B cell (primary cell): ENCODE measurements at regions not wholly inside any gene's neighbourhood (a gene's known extent, or its start where the extent isn't known, plus 50 kb on each side); places are given as distances from the start of the nearest gene placed in this dataset.

ENCODE experiments used
- ATAC-seq: fragments of 200-7000 bp; cut with Tn5 transposase; one replicate; pipeline ENCODE4 v1.10.0; 2021; ENCODE audit warnings: low read depth, mild to moderate bottlenecking, moderate number of reproducible peaks, moderate library complexity
- CTCF ChIA-PET: fragments of 350-600 bp; sonication (Branson Sonifier 250); formaldehyde crosslinking; loops from one replicate; lab custom pipeline; 2021; ENCODE audit warnings: antibody characterized with exemption, inconsistent platforms; lab: Charles Lee
- POLR2A ChIA-PET: fragments of 350-600 bp; sonication (Branson Sonifier 250); formaldehyde crosslinking; loops from one replicate; lab custom pipeline; 2021; ENCODE audit warnings: antibody characterized with exemption; lab: Charles Lee
- DNase-seq: peaks from one replicate; pipeline ENCODE4 v3.0.0; 2013
- H2AFZ ChIP-seq: 2 replicates; pipeline ENCODE4 v1.6.1; 2012; ENCODE audit warnings: mild to moderate bottlenecking, low read depth, low read length; ENCODE audit not compliant: insufficient read depth, poor library complexity, severe bottlenecking
- H3K27ac ChIP-seq, 2 donors: 1 replicate in 1 of 2; 2 replicates in 1 of 2; pipeline ENCODE4 v1.5.1; 2012 to 2013; ENCODE audit warnings: low read length in 2 of 2, mild to moderate bottlenecking in 2 of 2, moderate library complexity in 1 of 2
- H3K27me3 ChIP-seq, 4 experiments: fragments of 200-600 bp in 1 of 4; sonication (generic) in 1 of 4; replicated peaks in 1 of 4; 1 replicate in 2 of 4; 2 replicates in 2 of 4; pipeline versions ENCODE4 v1.6.1 to v1.7.0; 2013 to 2016; ENCODE audit warnings: low read length in 3 of 4, mild to moderate bottlenecking in 2 of 4, mixed read lengths in 1 of 4, moderate library complexity in 1 of 4; ENCODE audit not compliant: insufficient read depth in 4 of 4, control insufficient read depth in 3 of 4; ENCODE audit errors: control extremely low read depth in 1 of 4
- H3K36me3 ChIP-seq, 2 experiments: replicated peaks in 1 of 2; 1 replicate in 1 of 2; 2 replicates in 1 of 2; pipeline versions ENCODE4 v1.6.1 to v1.7.1; 2013; ENCODE audit warnings: low read length in 1 of 2; ENCODE audit not compliant: insufficient read depth in 2 of 2, control insufficient read depth in 1 of 2; ENCODE audit errors: control extremely low read depth in 1 of 2, extremely low read depth in 1 of 2
- H3K4me1 ChIP-seq, 2 donors: fragments of 200-600 bp in 1 of 2; sonication (generic) in 1 of 2; 1 replicate in 1 of 2; 2 replicates in 1 of 2; pipeline versions ENCODE4 v1.5.1 to v1.6.1; 2013 to 2017; ENCODE audit warnings: low read length in 2 of 2; ENCODE audit not compliant: control insufficient read depth in 2 of 2, insufficient read depth in 2 of 2
- H3K4me2 ChIP-seq: replicated peaks from 2 replicates; pipeline ENCODE3; 2012; ENCODE audit warnings: mild to moderate bottlenecking, low read depth, low read length; ENCODE audit not compliant: poor library complexity, severe bottlenecking
- H3K4me3 ChIP-seq, 5 experiments: fragments of 200-600 bp in 1 of 5; sonication (generic) in 1 of 5; 1 replicate in 3 of 5; 2 replicates in 2 of 5; pipeline versions ENCODE4 v1.5.1 to v1.7.0; 2011 to 2016; ENCODE audit warnings: low read length in 4 of 5, mild to moderate bottlenecking in 4 of 5, low read depth in 2 of 5, control low read depth in 1 of 5, moderate library complexity in 1 of 5; ENCODE audit not compliant: insufficient read depth in 1 of 5; ENCODE audit errors: control extremely low read depth in 1 of 5, extremely low read depth in 1 of 5
- H3K79me2 ChIP-seq: fragments of 200-600 bp; sonication (generic); one replicate; pipeline ENCODE4 v1.6.0; 2016; ENCODE audit warnings: low read length; ENCODE audit not compliant: control insufficient read depth, insufficient read depth
- H3K9ac ChIP-seq: fragments of 200-600 bp; sonication (generic); 2 replicates; pipeline ENCODE4 v1.6.1; 2017; ENCODE audit warnings: mild to moderate bottlenecking, low read length, moderate library complexity
- H3K9me3 ChIP-seq, 3 donors: one replicate each; pipeline versions ENCODE4 v1.6.1 to v1.7.1; 2013; ENCODE audit warnings: low read length in 2 of 3; ENCODE audit not compliant: control insufficient read depth in 2 of 3, insufficient read depth in 1 of 3; ENCODE audit errors: control extremely low read depth in 1 of 3
- H4K20me1 ChIP-seq: 2 replicates; pipeline ENCODE4 v1.6.0; 2012; ENCODE audit warnings: mild to moderate bottlenecking, low read length; ENCODE audit not compliant: insufficient read depth, control insufficient read depth, poor library complexity, severe bottlenecking
- H3K27ac Mint-ChIP-seq: one replicate; pipeline ENCODE4 v1.8.0; 2021; ENCODE audit warnings: mixed read lengths
- H3K27me3 Mint-ChIP-seq: one replicate; pipeline ENCODE4 v1.8.0; 2021; ENCODE audit warnings: mixed read lengths
- H3K4me1 Mint-ChIP-seq: one replicate; pipeline ENCODE4 v1.8.0; 2021; ENCODE audit warnings: mixed read lengths
- H3K4me3 Mint-ChIP-seq: one replicate; pipeline ENCODE4 v1.8.0; 2021; ENCODE audit warnings: mixed read lengths
- H3K9me3 Mint-ChIP-seq: one replicate; pipeline ENCODE4 v1.8.0; 2022; ENCODE audit warnings: mixed read lengths; ENCODE audit not compliant: insufficient read depth
- CTCF ChIP-seq: fragments of 200-600 bp; IDR thresholded peaks from one replicate; pipeline ENCODE4 v1.8.0; 2022; ENCODE audit warnings: antibody characterized with exemption, mild to moderate bottlenecking
- EZH2 ChIP-seq: IDR thresholded peaks from 2 replicates; pipeline ENCODE4 v1.6.1; 2012; ENCODE audit warnings: borderline replicate concordance, low read depth, mild to moderate bottlenecking, moderate library complexity, low read length; ENCODE audit not compliant: insufficient read depth, poor library complexity, severe bottlenecking
- WGBS: methylation state at CpG from one replicate; pipeline ENCODE4 v1.1.5; 2013; ENCODE audit warnings: missing lambda C conversion rate; ENCODE audit not compliant: insufficient coverage; 5-methylcytosine and 5-hydroxymethylcytosine counted together
- intact Hi-C: fragments of 100-400 bp; cut with micrococcal nuclease; formaldehyde crosslinking; loops from one replicate; pipeline ENCODE4 v1.10.0; 2022

- TF ChIP-seq CTCF: no peak
- TF ChIP-seq EZH2: no peak
- Histone ChIP-seq H3K27ac (no peak overlapping the region), H4K20me1 (no peaks in the 10 kb centered on the region), H3K4me3 (no peak overlapping the region), H2AFZ (no peak overlapping the region), H3K27me3 (no peaks in the 10 kb centered on the region), H3K9me3 (peaks cover 0 to 4% (median 0%) of the 10 kb centered on the region in 3 donors), H3K79me2 (no peaks in the 10 kb centered on the region), H3K4me2 (no peak overlapping the region), H3K4me1 (no peaks in the 10 kb centered on the region), H3K36me3 (no peaks in the 10 kb centered on the region), H3K9ac (no peak overlapping the region)
- H3K4me1 Mint-ChIP-seq: no peaks in the 10 kb centered on the region
- CTCF ChIA-PET: no interaction called here
- H3K27me3 Mint-ChIP-seq: no peaks in the 10 kb centered on the region
- no peak overlapping the region for H3K27ac Mint-ChIP-seq
- POLR2A ChIA-PET: no interaction called here
- no peak for ATAC-seq
- H3K9me3 Mint-ChIP-seq: peaks cover 3% of the 10 kb centered on the region
- no peak overlapping the region for H3K4me3 Mint-ChIP-seq
- intact Hi-C loops: no loop called here
- WGBS: no CpG with 5 or more reads among the region's 3 CpGs
- no peak for DNase-seq
Measured at GRCh38 chr3:110210086-110210660, 861.4 kb upstream of the NECTIN3 start.

GRCh38 chr3:110226645-110227044 is 845.0 kb upstream of the NECTIN3 start:
- ATAC-seq: no peak
- H3K27me3 Mint-ChIP-seq: no peaks in the 10 kb centered on the region
- no peaks in the 10 kb centered on the region for H3K36me3 ChIP-seq
- no peaks in the 10 kb centered on the region for H3K4me1 Mint-ChIP-seq
- no peaks in the 10 kb centered on the region for H4K20me1 ChIP-seq
- H3K4me1 ChIP-seq: no peaks in the 10 kb centered on the region
- POLR2A ChIA-PET: no interaction called here
- no peaks in the 10 kb centered on the region for H3K79me2 ChIP-seq
- intact Hi-C loops: no loop called here
- DNase-seq: no peak
- H3K4me3 ChIP-seq: no peak overlapping the region
- WGBS: no CpG with 5 or more reads among the region's 1 CpG
- H3K4me2 ChIP-seq: no peak overlapping the region
- H3K27ac ChIP-seq: no peak overlapping the region
- CTCF ChIA-PET: no interaction called here
- no peaks in the 10 kb centered on the region for H3K27me3 ChIP-seq
- peaks cover 8% of the 10 kb centered on the region for H3K9me3 Mint-ChIP-seq
- no peak overlapping the region for H2AFZ ChIP-seq
- H3K9me3 ChIP-seq: no peaks in the 10 kb centered on the region
- no peak overlapping the region for H3K4me3 Mint-ChIP-seq
- H3K27ac Mint-ChIP-seq: no peak overlapping the region
- no peak for TF ChIP-seq CTCF
- TF ChIP-seq EZH2: no peak
- H3K9ac ChIP-seq: no peak overlapping the region
